GM23338 (cell line): ENCODE measurements at regions not wholly inside any gene's neighbourhood (a gene's known extent, or its start where the extent isn't known, plus 50 kb on each side); places are given as distances from the start of the nearest gene placed in this dataset.

Experiments used
- ATAC-seq: fragments of 200-7000 bp; cut with Tn5 transposase; 3 replicates; pipeline ENCODE4 v1.9.1; 2020
- DNase-seq: peaks from one replicate; pipeline ENCODE4 v3.0.0-alpha.2; 2015; ENCODE audit warnings: low spot score
- H2AFZ ChIP-seq: fragments of 200-600 bp; sonication (generic); 2 replicates; pipeline ENCODE4 v1.8.0; 2016; ENCODE audit warnings: antibody characterized with exemption, mild to moderate bottlenecking, moderate library complexity
- H3F3A ChIP-seq: fragments of 200-600 bp; sonication (generic); replicated peaks from 2 replicates; pipeline ENCODE4 v1.8.0; 2017; ENCODE audit warnings: antibody characterized with exemption, mixed run types, low read depth
- H3K27ac ChIP-seq: fragments of 200-600 bp; sonication (generic); 2 replicates; pipeline ENCODE4 v1.6.1; 2016; ENCODE audit warnings: low read depth
- H3K27me3 ChIP-seq: fragments of 200-600 bp; sonication (generic); 2 replicates; pipeline ENCODE4 v1.8.0; 2016; ENCODE audit warnings: mild to moderate bottlenecking, mixed run types, moderate library complexity; ENCODE audit not compliant: insufficient read depth
- H3K36me3 ChIP-seq: fragments of 200-600 bp; sonication (generic); 2 replicates; pipeline ENCODE4 v1.8.0; 2016; ENCODE audit warnings: mild to moderate bottlenecking; ENCODE audit not compliant: insufficient read depth
- H3K4me1 ChIP-seq: fragments of 200-600 bp; sonication (generic); 2 replicates; pipeline ENCODE4 v1.8.0; 2016; ENCODE audit warnings: mild to moderate bottlenecking, moderate library complexity; ENCODE audit not compliant: insufficient read depth
- H3K4me2 ChIP-seq: fragments of 200-600 bp; sonication (generic); 2 replicates; pipeline ENCODE4 v1.7.1; 2017; ENCODE audit warnings: mixed run types
- H3K4me3 ChIP-seq: fragments of 200-600 bp; sonication (generic); 2 replicates; pipeline ENCODE4 v1.6.1; 2016; ENCODE audit warnings: mixed run types
- H3K79me2 ChIP-seq: fragments of 200-600 bp; sonication (generic); replicated peaks from 2 replicates; pipeline ENCODE4 v1.8.0; 2017; ENCODE audit warnings: mild to moderate bottlenecking; ENCODE audit not compliant: insufficient read depth
- H3K9me2 ChIP-seq: fragments of 200-600 bp; sonication (generic); 2 replicates; pipeline ENCODE4 v1.8.0; 2017; ENCODE audit not compliant: insufficient read depth
- H4K20me1 ChIP-seq: fragments of 200-600 bp; sonication (generic); replicated peaks from 2 replicates; pipeline ENCODE4 v1.8.0; 2017; ENCODE audit warnings: mild to moderate bottlenecking; ENCODE audit not compliant: insufficient read depth
- H3K27ac Mint-ChIP-seq: 2 replicates; pipeline ENCODE4 v1.8.0; 2020; ENCODE audit warnings: inconsistent platforms, mild to moderate bottlenecking, moderate library complexity, mixed read lengths
- H3K27me3 Mint-ChIP-seq: 3 replicates; pipeline ENCODE4 v1.8.0; 2022; ENCODE audit warnings: low read depth, mild to moderate bottlenecking, moderate library complexity, mixed read lengths, inconsistent platforms; ENCODE audit not compliant: insufficient read depth, poor library complexity
- H3K36me3 Mint-ChIP-seq: 3 replicates; pipeline ENCODE4 v1.8.0; 2021; ENCODE audit warnings: low read depth, mild to moderate bottlenecking, inconsistent platforms, moderate library complexity, mixed read lengths
- H3K4me1 Mint-ChIP-seq: 3 replicates; pipeline ENCODE4 v1.8.0; 2020; ENCODE audit warnings: mild to moderate bottlenecking, inconsistent platforms, mixed read lengths
- H3K4me3 Mint-ChIP-seq: 3 replicates; pipeline ENCODE4 v1.8.0; 2021; ENCODE audit warnings: moderate library complexity, mild to moderate bottlenecking, inconsistent platforms, mixed read lengths
- H3K9me3 Mint-ChIP-seq: 3 replicates; pipeline ENCODE4 v1.8.0; 2020; ENCODE audit warnings: moderate library complexity, mild to moderate bottlenecking, inconsistent platforms, mixed read lengths
- NANOG ChIP-seq: IDR thresholded peaks from 2 replicates; pipeline ENCODE4 v1.6.1; 2016; ENCODE audit warnings: antibody characterized with exemption, borderline replicate concordance
- POLR2AphosphoS5 ChIP-seq: IDR thresholded peaks from 2 replicates; pipeline ENCODE4 v1.6.1; 2016; ENCODE audit warnings: antibody characterized with exemption, low read depth
- ZNF114 ChIP-seq: fragments of 250-450 bp; sonication (Bioruptor Pico); IDR thresholded peaks from 2 replicates; pipeline ENCODE4 v1.5.0; 2020; ENCODE audit warnings: mild to moderate bottlenecking, moderate library complexity
- ZNF331 ChIP-seq: fragments of 250-450 bp; sonication (Bioruptor Pico); IDR thresholded peaks from 2 replicates; pipeline ENCODE4 v1.5.0; 2020; ENCODE audit warnings: low read depth, mild to moderate bottlenecking, moderate library complexity
- TF ChIP-seq, protein P1 (sequence below): IDR thresholded peaks from 2 replicates; pipeline ENCODE4 v1.6.1; 2016; ENCODE audit warnings: antibody characterized with exemption
- TF ChIP-seq, protein P2 (sequence below), 2 experiments: fragments of 200-600 bp in 1 of 2; sonication (generic) in 1 of 2; conservative IDR thresholded peaks; 2 replicates each; pipeline versions ENCODE4 v1.5.1 to v1.6.1; 2016 to 2017; ENCODE audit warnings: antibody characterized with exemption in 2 of 2, low read depth in 2 of 2, mild to moderate bottlenecking in 2 of 2, moderate library complexity in 1 of 2
- TF ChIP-seq, protein P3 (sequence below): IDR thresholded peaks from one replicate; pipeline ENCODE4 v1.6.1; 2018; ENCODE audit warnings: antibody characterized with exemption; ENCODE audit not compliant: unreplicated experiment

DNA sequence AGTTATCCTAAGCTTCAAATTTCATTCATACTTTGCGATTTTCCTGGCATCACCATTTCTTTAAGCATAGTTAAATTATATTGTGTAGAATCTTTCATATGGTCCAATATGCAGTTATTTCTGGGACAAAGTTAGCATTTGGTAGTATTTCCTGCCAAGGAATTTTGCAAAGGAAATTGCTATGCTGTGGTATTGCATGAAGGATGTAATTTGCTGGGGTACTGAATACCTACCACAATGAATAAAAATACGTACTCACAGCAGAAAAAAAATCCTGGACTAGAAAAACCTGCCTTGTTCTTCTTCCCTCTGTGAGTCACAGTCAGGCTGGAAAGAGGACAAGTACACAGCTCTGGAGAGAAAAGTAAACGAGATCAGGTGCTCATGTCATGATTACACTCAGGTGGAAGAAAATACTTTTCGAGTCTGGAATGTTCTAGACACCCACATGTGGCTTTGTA lies 241.2 kb downstream of the PTBP2 start:
- no peak for ATAC-seq

DNA sequence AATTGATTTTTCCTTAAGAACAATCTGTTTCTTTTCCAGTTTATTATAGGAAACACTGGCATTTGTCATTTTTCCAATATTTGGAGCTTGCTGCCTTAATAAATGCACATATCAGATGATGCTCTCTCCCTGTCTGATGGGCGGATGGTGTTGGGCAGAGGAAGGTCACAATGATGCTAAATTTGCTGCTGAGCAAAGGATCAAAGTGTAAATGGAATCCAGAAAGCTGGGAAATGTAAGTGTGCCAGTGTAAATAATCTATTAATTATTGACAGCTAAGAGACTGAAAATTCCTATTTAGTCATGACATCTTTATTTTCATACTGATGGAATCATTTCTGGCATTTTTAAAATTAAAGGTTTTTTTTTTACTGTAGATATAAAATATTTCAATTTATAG lies 243.2 kb downstream of the PTBP2 start:
- H3K4me2 ChIP-seq = no peak overlapping the region
- H3K4me3 Mint-ChIP-seq = no peak overlapping the region
- H4K20me1 ChIP-seq = no peaks in the 10 kb centered on the region
- H3K27ac Mint-ChIP-seq = no peak overlapping the region
- no peaks in the 10 kb centered on the region for H3F3A ChIP-seq
- H3K4me1 Mint-ChIP-seq = peaks cover 6% of the 10 kb centered on the region
- H3K27me3 ChIP-seq = no peaks in the 10 kb centered on the region
- no peaks in the 10 kb centered on the region for H3K4me1 ChIP-seq
- no peak overlapping the region for H2AFZ ChIP-seq
- DNase-seq (no peak), ATAC-seq (no peak)
- H3K27ac ChIP-seq = no peak overlapping the region
- no peak overlapping the region for H3K4me3 ChIP-seq
- no peaks in the 10 kb centered on the region for H3K36me3 ChIP-seq
- H3K27me3 Mint-ChIP-seq = peaks cover 4% of the 10 kb centered on the region
- H3K9me2 ChIP-seq = no peaks in the 10 kb centered on the region
- H3K36me3 Mint-ChIP-seq = no peaks in the 10 kb centered on the region
- no peaks in the 10 kb centered on the region for H3K79me2 ChIP-seq
- H3K9me3 Mint-ChIP-seq = no peaks in the 10 kb centered on the region
- TF ChIP-seq, protein P1, sequence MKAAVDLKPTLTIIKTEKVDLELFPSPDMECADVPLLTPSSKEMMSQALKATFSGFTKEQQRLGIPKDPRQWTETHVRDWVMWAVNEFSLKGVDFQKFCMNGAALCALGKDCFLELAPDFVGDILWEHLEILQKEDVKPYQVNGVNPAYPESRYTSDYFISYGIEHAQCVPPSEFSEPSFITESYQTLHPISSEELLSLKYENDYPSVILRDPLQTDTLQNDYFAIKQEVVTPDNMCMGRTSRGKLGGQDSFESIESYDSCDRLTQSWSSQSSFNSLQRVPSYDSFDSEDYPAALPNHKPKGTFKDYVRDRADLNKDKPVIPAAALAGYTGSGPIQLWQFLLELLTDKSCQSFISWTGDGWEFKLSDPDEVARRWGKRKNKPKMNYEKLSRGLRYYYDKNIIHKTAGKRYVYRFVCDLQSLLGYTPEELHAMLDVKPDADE = no peak
- TF ChIP-seq ZNF114 (CRISPR knock-in tag) = no peak
- no peak for TF ChIP-seq NANOG
- no peak for TF ChIP-seq ZNF331
- no peak for TF ChIP-seq POLR2AphosphoS5

More for the DNA sequence above, 241.2 kb downstream of the PTBP2 start:
- H3K27me3 Mint-ChIP-seq = peaks cover 4% of the 10 kb centered on the region
- H3K4me3 ChIP-seq = no peak overlapping the region
- H3K9me2 ChIP-seq = no peaks in the 10 kb centered on the region
- no peak overlapping the region for H3K27ac Mint-ChIP-seq
- no peaks in the 10 kb centered on the region for H3K36me3 ChIP-seq
- H3K79me2 ChIP-seq = no peaks in the 10 kb centered on the region
- no peaks in the 10 kb centered on the region for H3K9me3 Mint-ChIP-seq
- no peak overlapping the region for H3K27ac ChIP-seq
- H3F3A ChIP-seq = no peaks in the 10 kb centered on the region
- DNase-seq = no peak
- TF ChIP-seq, protein P2, sequence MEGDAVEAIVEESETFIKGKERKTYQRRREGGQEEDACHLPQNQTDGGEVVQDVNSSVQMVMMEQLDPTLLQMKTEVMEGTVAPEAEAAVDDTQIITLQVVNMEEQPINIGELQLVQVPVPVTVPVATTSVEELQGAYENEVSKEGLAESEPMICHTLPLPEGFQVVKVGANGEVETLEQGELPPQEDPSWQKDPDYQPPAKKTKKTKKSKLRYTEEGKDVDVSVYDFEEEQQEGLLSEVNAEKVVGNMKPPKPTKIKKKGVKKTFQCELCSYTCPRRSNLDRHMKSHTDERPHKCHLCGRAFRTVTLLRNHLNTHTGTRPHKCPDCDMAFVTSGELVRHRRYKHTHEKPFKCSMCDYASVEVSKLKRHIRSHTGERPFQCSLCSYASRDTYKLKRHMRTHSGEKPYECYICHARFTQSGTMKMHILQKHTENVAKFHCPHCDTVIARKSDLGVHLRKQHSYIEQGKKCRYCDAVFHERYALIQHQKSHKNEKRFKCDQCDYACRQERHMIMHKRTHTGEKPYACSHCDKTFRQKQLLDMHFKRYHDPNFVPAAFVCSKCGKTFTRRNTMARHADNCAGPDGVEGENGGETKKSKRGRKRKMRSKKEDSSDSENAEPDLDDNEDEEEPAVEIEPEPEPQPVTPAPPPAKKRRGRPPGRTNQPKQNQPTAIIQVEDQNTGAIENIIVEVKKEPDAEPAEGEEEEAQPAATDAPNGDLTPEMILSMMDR (conservative IDR thresholded peaks at IDR 0.05; ENCODE audit: low read depth in 2 of 2) = no peak
- TF ChIP-seq, protein P3, sequence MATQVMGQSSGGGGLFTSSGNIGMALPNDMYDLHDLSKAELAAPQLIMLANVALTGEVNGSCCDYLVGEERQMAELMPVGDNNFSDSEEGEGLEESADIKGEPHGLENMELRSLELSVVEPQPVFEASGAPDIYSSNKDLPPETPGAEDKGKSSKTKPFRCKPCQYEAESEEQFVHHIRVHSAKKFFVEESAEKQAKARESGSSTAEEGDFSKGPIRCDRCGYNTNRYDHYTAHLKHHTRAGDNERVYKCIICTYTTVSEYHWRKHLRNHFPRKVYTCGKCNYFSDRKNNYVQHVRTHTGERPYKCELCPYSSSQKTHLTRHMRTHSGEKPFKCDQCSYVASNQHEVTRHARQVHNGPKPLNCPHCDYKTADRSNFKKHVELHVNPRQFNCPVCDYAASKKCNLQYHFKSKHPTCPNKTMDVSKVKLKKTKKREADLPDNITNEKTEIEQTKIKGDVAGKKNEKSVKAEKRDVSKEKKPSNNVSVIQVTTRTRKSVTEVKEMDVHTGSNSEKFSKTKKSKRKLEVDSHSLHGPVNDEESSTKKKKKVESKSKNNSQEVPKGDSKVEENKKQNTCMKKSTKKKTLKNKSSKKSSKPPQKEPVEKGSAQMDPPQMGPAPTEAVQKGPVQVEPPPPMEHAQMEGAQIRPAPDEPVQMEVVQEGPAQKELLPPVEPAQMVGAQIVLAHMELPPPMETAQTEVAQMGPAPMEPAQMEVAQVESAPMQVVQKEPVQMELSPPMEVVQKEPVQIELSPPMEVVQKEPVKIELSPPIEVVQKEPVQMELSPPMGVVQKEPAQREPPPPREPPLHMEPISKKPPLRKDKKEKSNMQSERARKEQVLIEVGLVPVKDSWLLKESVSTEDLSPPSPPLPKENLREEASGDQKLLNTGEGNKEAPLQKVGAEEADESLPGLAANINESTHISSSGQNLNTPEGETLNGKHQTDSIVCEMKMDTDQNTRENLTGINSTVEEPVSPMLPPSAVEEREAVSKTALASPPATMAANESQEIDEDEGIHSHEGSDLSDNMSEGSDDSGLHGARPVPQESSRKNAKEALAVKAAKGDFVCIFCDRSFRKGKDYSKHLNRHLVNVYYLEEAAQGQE = no peak
- no peak overlapping the region for H2AFZ ChIP-seq
- no peaks in the 10 kb centered on the region for H3K4me1 ChIP-seq
- no peaks in the 10 kb centered on the region for H4K20me1 ChIP-seq
- H3K4me2 ChIP-seq = no peak overlapping the region
- H3K4me1 Mint-ChIP-seq = peaks cover 6% of the 10 kb centered on the region
- no peak overlapping the region for H3K4me3 Mint-ChIP-seq
- no peaks in the 10 kb centered on the region for H3K27me3 ChIP-seq
- no peaks in the 10 kb centered on the region for H3K36me3 Mint-ChIP-seq
